Stomach (tissue), 4 donors: ENCODE measurements at regions not wholly inside any gene's neighbourhood (a gene's known extent, or its start where the extent isn't known, plus 50 kb on each side); places are given as distances from the start of the nearest gene placed in this dataset.

Experiments
- CTCF ChIP-seq, 7 experiments: fragments of 450-650 bp in 4 of 7; fragments of 200-600 bp in 3 of 7; sonication (generic) in 3 of 7; IDR thresholded peaks; one replicate each; pipeline ENCODE4 v1.5.1; 2016 to 2019; ENCODE audit warnings: antibody characterized with exemption in 7 of 7, control low read depth in 2 of 7, mild to moderate bottlenecking in 1 of 7
- POLR2A ChIP-seq, 4 donors: fragments of 450-650 bp; IDR thresholded peaks; one replicate each; pipeline ENCODE4 v1.6.1; 2016; ENCODE audit warnings: antibody characterized with exemption in 4 of 4, control low read depth in 2 of 4, mild to moderate bottlenecking in 1 of 4, moderate library complexity in 1 of 4
- POLR2AphosphoS5 ChIP-seq, 3 donors: sonication (generic); formaldehyde crosslinking; IDR thresholded peaks; one replicate each; pipeline ENCODE4 v1.6.1; 2016; ENCODE audit warnings: antibody characterized with exemption in 3 of 3

DNA sequence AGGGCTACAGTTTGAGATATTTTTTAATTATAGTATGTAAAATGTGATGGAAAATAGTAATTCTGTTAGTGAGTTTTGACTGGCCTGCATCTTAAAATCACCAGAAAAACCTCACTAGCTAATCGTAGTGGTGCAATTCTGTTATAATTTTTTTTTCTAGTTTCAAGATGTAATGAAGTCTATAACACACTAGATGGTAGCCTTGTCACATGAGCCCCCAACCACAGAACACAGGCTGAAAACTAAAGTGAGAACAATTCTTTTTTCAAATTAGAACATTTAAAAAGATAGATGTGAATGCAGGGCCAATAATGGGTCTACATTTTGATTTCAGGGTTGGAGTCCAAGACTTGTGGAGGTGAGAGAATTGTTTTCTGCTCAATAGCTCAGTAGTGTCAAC lies 83.3 kb upstream of the KCNH8 start:
- TF ChIP-seq CTCF (IDR thresholded peaks at IDR 0.05) (peak in 2 of 7 experiments; percentile 10 to 14), POLR2AphosphoS5 (IDR thresholded peaks at IDR 0.05) (no peak), POLR2A (IDR thresholded peaks at IDR 0.05) (no peak)
